ENCODE measurements at regions not wholly inside any gene's neighbourhood (a gene's known extent, or its start where the extent isn't known, plus 50 kb on each side); places are given as distances from the start of the nearest gene placed in this dataset.

DNA sequence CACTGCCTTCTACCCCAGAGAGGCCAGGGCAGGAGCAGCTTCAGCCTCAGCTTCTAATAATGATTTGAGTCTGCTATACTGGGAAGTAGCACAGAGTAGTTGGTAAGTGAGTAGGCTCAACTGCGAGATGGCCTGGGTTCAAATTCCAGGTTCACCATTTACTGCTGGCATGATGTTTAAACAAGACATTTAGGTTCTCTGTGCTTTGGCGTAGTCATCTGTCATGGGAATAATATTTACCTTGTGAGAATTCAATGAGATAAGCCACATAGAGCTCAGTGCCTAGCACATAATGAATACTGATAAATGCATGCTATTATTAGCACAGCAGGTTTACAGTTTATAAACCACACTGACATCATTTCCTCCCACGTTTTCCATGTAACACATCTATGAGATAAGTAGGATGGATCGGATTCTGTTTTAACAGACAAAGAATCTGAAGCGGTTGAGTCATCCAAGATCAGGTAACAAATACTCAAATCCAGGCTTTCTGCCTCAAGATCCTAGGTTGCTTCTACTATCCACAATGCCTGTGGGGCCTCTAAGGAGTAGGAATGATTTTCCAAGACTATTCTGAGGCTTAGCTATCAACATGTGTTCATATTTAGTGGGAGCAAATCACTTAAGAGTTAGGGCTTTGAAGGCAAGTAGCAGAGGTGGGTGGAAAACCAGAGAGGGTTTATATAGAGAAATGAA, 72.9 kb upstream of the DTNBP1 start (continued):
- TF ChIP-seq, protein P1, sequence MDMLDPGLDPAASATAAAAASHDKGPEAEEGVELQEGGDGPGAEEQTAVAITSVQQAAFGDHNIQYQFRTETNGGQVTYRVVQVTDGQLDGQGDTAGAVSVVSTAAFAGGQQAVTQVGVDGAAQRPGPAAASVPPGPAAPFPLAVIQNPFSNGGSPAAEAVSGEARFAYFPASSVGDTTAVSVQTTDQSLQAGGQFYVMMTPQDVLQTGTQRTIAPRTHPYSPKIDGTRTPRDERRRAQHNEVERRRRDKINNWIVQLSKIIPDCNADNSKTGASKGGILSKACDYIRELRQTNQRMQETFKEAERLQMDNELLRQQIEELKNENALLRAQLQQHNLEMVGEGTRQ (IDR thresholded peaks at IDR 0.05; ENCODE audit: borderline replicate concordance, low read depth, low read length) = no peak
- TF ChIP-seq, protein P2, sequence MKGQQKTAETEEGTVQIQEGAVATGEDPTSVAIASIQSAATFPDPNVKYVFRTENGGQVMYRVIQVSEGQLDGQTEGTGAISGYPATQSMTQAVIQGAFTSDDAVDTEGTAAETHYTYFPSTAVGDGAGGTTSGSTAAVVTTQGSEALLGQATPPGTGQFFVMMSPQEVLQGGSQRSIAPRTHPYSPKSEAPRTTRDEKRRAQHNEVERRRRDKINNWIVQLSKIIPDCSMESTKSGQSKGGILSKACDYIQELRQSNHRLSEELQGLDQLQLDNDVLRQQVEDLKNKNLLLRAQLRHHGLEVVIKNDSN (IDR thresholded peaks at IDR 0.05; ENCODE audit: borderline replicate concordance, extremely low read length, insufficient read depth, low read depth, low read length) = no peak
- TF ChIP-seq SUZ12 (IDR thresholded peaks at IDR 0.05; ENCODE audit: unreplicated experiment) (no peak), POLR2AphosphoS5 (IDR thresholded peaks at IDR 0.05; ENCODE audit: low read length) (no peak), GABPA (IDR thresholded peaks at IDR 0.05; ENCODE audit: low read depth) (no peak), FOXK2 (IDR thresholded peaks at IDR 0.05) (no peak), ZBED1 (IDR thresholded peaks at IDR 0.05; ENCODE audit: borderline replicate concordance) (no peak), RBBP5 (conservative IDR thresholded peaks at IDR 0.05) (no peak), RB1 (IDR thresholded peaks at IDR 0.05; ENCODE audit: borderline replicate concordance) (peak; percentile 43; the same call in 1 of the 2 replicates), RAD51 (IDR thresholded peaks at IDR 0.05) (0 out of 2 replicates have a peak, but pooled peaks have one; percentile 21), SPI1 (IDR thresholded peaks at IDR 0.05; ENCODE audit: borderline replicate concordance, insufficient read depth, low read depth, low read length) (no peak), HDAC2 (IDR thresholded peaks at IDR 0.05) (no peak), POLR2AphosphoS2 (IDR thresholded peaks at IDR 0.05; ENCODE audit: low read depth, low read length) (no peak), EED (IDR thresholded peaks at IDR 0.05; ENCODE audit: low read depth) (peak; percentile 46; the same call in 1 of the 2 replicates)
- TF ChIP-seq, protein P3, sequence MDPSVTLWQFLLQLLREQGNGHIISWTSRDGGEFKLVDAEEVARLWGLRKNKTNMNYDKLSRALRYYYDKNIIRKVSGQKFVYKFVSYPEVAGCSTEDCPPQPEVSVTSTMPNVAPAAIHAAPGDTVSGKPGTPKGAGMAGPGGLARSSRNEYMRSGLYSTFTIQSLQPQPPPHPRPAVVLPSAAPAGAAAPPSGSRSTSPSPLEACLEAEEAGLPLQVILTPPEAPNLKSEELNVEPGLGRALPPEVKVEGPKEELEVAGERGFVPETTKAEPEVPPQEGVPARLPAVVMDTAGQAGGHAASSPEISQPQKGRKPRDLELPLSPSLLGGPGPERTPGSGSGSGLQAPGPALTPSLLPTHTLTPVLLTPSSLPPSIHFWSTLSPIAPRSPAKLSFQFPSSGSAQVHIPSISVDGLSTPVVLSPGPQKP (IDR thresholded peaks at IDR 0.05; ENCODE audit: low read depth, low read length) = no peak
- TF ChIP-seq, protein P4, sequence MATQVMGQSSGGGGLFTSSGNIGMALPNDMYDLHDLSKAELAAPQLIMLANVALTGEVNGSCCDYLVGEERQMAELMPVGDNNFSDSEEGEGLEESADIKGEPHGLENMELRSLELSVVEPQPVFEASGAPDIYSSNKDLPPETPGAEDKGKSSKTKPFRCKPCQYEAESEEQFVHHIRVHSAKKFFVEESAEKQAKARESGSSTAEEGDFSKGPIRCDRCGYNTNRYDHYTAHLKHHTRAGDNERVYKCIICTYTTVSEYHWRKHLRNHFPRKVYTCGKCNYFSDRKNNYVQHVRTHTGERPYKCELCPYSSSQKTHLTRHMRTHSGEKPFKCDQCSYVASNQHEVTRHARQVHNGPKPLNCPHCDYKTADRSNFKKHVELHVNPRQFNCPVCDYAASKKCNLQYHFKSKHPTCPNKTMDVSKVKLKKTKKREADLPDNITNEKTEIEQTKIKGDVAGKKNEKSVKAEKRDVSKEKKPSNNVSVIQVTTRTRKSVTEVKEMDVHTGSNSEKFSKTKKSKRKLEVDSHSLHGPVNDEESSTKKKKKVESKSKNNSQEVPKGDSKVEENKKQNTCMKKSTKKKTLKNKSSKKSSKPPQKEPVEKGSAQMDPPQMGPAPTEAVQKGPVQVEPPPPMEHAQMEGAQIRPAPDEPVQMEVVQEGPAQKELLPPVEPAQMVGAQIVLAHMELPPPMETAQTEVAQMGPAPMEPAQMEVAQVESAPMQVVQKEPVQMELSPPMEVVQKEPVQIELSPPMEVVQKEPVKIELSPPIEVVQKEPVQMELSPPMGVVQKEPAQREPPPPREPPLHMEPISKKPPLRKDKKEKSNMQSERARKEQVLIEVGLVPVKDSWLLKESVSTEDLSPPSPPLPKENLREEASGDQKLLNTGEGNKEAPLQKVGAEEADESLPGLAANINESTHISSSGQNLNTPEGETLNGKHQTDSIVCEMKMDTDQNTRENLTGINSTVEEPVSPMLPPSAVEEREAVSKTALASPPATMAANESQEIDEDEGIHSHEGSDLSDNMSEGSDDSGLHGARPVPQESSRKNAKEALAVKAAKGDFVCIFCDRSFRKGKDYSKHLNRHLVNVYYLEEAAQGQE (IDR thresholded peaks at IDR 0.05; ENCODE audit: low read depth, low read length) = no peak
- TF ChIP-seq, protein P5, sequence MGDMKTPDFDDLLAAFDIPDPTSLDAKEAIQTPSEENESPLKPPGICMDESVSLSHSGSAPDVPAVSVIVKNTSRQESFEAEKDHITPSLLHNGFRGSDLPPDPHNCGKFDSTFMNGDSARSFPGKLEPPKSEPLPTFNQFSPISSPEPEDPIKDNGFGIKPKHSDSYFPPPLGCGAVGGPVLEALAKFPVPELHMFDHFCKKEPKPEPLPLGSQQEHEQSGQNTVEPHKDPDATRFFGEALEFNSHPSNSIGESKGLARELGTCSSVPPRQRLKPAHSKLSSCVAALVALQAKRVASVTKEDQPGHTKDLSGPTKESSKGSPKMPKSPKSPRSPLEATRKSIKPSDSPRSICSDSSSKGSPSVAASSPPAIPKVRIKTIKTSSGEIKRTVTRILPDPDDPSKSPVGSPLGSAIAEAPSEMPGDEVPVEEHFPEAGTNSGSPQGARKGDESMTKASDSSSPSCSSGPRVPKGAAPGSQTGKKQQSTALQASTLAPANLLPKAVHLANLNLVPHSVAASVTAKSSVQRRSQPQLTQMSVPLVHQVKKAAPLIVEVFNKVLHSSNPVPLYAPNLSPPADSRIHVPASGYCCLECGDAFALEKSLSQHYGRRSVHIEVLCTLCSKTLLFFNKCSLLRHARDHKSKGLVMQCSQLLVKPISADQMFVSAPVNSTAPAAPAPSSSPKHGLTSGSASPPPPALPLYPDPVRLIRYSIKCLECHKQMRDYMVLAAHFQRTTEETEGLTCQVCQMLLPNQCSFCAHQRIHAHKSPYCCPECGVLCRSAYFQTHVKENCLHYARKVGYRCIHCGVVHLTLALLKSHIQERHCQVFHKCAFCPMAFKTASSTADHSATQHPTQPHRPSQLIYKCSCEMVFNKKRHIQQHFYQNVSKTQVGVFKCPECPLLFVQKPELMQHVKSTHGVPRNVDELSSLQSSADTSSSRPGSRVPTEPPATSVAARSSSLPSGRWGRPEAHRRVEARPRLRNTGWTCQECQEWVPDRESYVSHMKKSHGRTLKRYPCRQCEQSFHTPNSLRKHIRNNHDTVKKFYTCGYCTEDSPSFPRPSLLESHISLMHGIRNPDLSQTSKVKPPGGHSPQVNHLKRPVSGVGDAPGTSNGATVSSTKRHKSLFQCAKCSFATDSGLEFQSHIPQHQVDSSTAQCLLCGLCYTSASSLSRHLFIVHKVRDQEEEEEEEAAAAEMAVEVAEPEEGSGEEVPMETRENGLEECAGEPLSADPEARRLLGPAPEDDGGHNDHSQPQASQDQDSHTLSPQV (IDR thresholded peaks at IDR 0.05) = no peak
- TF ChIP-seq, protein P6, sequence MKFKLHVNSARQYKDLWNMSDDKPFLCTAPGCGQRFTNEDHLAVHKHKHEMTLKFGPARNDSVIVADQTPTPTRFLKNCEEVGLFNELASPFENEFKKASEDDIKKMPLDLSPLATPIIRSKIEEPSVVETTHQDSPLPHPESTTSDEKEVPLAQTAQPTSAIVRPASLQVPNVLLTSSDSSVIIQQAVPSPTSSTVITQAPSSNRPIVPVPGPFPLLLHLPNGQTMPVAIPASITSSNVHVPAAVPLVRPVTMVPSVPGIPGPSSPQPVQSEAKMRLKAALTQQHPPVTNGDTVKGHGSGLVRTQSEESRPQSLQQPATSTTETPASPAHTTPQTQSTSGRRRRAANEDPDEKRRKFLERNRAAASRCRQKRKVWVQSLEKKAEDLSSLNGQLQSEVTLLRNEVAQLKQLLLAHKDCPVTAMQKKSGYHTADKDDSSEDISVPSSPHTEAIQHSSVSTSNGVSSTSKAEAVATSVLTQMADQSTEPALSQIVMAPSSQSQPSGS (IDR thresholded peaks at IDR 0.05; ENCODE audit: low read length) = peak; percentile 79

Data from GM12878 (cell line).